ENCODE measurements at regions not wholly inside any gene's neighbourhood (a gene's known extent, or its start where the extent isn't known, plus 50 kb on each side); places are given as distances from the start of the nearest gene placed in this dataset.

DNA sequence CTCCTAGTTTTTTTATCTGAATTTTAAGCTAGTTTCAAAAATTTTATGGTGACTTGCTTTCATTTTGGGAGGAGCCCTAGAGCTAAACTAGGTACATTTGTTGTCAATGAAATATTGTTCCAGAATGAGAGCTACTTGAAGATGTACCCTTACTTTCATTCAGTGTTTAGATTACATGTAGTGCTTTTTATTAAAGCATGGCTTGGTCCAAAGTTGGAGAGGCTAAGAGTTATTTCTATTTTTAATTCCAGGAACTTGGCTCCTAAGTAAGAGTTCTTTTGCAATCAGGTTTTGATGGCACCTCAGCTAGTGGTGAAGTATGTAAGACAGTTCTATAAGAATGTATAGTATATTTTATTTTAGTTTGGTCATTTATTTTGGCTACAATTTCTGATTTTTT lies 165.5 kb downstream of the PRR32 start:
- TF ChIP-seq, protein P1, sequence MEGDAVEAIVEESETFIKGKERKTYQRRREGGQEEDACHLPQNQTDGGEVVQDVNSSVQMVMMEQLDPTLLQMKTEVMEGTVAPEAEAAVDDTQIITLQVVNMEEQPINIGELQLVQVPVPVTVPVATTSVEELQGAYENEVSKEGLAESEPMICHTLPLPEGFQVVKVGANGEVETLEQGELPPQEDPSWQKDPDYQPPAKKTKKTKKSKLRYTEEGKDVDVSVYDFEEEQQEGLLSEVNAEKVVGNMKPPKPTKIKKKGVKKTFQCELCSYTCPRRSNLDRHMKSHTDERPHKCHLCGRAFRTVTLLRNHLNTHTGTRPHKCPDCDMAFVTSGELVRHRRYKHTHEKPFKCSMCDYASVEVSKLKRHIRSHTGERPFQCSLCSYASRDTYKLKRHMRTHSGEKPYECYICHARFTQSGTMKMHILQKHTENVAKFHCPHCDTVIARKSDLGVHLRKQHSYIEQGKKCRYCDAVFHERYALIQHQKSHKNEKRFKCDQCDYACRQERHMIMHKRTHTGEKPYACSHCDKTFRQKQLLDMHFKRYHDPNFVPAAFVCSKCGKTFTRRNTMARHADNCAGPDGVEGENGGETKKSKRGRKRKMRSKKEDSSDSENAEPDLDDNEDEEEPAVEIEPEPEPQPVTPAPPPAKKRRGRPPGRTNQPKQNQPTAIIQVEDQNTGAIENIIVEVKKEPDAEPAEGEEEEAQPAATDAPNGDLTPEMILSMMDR (IDR thresholded peaks at IDR 0.05) = no peak
- TF ChIP-seq POLR2A (IDR thresholded peaks at IDR 0.05) = no peak
